GM20000 (cell line): ENCODE measurements at regions not wholly inside any gene's neighbourhood (a gene's known extent, or its start where the extent isn't known, plus 50 kb on each side); places are given as distances from the start of the nearest gene placed in this dataset.
A peak's percentile ranks its signal among the peaks of the same experiment; 100 is the strongest.

Experiments
- DNase-seq: peaks from one replicate; pipeline ENCODE4 v3.0.0; 2012; ENCODE audit warnings: low spot score
- TF ChIP-seq, protein P1 (sequence below): IDR thresholded peaks from 2 replicates; pipeline ENCODE4 v1.5.1; 2012; ENCODE audit warnings: mild to moderate bottlenecking, control low read depth; ENCODE audit errors: extremely low read depth, missing control alignments

DNA sequence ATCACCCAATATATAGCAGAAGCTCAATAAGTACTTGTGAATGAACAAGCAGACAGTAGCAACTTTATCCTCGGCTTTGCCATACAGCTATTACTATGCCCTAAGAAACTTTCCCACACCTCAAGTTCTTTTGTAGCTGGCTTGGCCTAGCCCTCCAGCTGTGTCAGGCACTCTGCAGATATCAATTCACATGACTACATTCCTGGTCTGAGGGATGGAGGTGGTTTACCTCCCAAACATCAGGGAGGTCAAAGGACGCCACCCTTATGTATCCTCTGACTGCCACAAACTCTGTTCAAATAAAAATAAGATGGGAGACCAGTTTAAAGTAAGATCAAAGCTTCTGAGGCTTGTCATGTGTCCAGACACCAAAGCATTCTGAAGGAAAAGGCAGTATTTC is 416.3 kb downstream of the PIK3R1 start:
- TF ChIP-seq, protein P1, sequence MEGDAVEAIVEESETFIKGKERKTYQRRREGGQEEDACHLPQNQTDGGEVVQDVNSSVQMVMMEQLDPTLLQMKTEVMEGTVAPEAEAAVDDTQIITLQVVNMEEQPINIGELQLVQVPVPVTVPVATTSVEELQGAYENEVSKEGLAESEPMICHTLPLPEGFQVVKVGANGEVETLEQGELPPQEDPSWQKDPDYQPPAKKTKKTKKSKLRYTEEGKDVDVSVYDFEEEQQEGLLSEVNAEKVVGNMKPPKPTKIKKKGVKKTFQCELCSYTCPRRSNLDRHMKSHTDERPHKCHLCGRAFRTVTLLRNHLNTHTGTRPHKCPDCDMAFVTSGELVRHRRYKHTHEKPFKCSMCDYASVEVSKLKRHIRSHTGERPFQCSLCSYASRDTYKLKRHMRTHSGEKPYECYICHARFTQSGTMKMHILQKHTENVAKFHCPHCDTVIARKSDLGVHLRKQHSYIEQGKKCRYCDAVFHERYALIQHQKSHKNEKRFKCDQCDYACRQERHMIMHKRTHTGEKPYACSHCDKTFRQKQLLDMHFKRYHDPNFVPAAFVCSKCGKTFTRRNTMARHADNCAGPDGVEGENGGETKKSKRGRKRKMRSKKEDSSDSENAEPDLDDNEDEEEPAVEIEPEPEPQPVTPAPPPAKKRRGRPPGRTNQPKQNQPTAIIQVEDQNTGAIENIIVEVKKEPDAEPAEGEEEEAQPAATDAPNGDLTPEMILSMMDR, result no peak
- no peak for DNase-seq

DNA sequence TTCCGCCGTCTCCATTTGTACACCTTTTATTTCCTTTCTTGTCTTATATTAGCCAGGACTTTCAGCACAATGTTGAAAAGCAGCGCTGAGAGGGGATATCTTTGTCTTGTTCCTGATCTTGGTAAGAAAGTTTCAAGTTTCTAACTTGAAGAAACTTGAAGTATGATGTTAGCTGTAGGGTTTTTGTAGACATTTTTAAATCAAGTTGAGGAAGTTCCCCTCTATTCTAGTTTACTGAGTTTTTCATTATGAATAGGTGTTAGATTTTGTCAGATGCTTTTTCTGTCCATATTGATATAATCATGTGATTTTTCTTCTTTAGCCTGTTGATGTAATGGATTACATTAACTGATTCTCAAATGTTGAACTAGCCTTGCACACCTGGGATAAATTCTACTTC is 425.7 kb downstream of the PIK3R1 start:
- TF ChIP-seq, protein P1, result no peak
- peak; percentile 16 for DNase-seq

DNA sequence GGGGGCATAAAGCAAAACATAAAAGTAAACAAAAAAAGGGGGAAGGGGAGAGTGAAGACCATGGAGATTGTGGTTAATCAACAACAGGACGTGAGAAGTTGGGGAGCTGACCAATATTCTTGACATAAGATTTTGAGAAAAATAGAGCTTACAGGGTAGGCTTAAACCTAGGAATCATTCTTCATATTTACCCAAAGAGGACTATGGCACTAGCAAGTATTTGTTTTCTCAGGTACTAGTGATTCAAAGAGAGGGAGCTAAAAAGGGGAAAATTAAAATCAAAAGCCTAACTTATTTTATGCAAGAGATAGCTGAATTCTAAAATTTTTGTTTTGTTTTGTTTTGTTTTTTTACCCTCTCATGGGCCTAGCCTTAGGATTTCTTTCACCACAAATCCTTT is 427.5 kb downstream of the PIK3R1 start:
- TF ChIP-seq, protein P1, result no peak

DNA sequence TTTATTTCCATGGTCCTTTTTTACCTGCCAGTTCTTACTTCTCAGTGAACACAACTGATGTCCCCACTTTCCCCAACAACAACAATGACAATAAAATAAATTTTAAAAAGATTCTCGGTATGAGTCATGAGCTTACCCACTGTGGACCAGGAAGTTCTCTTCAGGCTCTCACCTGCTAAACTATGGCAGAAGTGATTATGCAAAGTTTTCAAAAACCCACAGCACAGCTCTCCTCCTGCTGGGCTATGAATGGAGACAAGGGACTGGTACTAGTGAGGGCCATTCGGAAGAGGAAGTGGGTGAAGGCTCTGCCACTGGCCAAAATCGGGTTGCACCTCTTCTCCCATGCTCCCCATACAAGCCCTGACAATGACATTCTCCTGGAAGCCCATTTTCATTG is 429.4 kb downstream of the PIK3R1 start:
- DNase-seq, result peak; percentile 51
- TF ChIP-seq, protein P1, result no peak

More for the DNA sequence above, 427.5 kb downstream of the PIK3R1 start:
- no peak for DNase-seq

DNA sequence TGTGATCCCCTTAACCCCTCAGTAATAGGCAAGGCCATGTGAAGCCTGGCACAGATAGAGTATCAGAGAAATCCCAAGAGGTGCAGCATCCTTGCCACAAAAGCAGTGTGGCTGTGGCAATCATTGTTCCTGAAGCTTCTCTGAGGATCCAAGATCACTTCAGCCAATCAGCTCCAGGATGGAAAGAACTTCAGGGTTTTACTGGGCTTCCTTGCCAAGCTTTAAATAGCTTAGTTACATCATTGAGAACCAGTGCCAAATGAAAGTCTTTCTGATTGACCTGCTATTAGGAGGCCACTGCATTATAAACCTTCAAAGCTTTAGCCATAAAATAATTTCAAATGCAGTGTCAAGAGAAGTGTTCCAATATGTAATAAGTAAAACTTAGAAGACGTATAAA is 430.6 kb downstream of the PIK3R1 start:
- no peak for DNase-seq
- TF ChIP-seq, protein P1, result no peak

DNA sequence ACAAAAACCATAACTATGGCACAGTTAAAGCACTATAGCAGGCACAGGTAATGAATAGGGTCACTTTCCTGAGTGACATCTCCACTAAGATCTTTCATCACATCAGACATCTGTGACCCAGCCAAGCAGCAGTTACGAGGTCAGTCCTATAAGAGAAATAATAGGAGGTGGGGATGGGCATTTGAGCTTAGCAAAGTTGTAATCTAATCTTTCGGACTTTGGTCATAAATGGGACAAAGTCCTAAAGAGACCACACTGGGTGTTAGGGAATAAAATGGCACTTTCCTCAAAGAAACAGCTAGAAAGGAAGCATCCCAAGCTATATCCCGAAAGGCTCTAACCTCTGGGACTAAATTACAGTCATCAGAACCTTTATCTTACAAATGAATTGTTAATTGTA is 432.2 kb downstream of the PIK3R1 start:
- TF ChIP-seq, protein P1, result no peak
- DNase-seq, result no peak

DNA sequence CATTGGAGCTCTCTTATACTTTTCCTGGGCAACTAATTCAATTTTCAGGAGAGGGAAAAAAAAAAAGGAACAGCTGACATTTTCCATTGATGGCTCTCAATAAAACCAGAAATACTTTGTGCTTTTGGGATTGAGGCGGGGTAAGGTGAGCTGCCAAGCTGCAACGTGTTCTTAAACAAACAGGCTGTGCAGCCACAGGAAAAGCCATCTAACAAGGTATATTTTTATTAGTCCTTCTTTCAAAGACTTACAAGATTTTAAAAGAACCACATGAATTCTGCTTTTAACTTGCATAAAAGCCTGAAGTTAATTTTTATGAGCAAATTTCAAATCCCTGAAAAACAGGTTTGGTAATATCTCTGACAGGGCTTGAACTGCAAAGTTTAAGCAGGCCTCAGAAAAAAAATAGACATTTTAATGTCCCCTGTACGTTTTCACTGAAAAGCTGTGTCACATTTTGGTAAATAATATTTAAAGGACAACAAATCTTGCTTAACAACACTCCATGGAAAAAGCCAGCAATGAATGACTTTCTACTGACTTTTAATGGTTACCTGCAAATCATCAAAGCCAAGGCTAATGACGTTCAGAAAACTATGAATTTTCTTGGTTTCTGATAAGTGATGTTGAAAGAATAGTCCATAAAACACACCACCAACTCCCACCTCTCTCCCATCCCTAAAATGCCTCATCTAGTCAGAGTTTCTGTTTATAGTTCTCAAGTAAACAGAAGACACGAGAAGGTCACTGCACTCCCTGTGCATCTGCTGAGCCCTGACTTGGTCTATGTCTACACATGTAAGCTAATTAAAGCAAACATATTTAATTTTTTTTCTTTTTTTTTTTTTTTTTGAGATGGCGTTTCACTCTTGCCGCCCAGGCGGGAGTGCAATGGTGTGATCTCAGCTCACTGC is 433.6 kb downstream of the PIK3R1 start:
- no peak for DNase-seq
- TF ChIP-seq, protein P1, result no peak
